Spleen (tissue), 11 donors: ENCODE measurements at regions not wholly inside any gene's neighbourhood (a gene's known extent, or its start where the extent isn't known, plus 50 kb on each side); places are given as distances from the start of the nearest gene placed in this dataset.

ENCODE experiments used
- DNase-seq: peaks from one replicate; pipeline ENCODE4 v3.0.0-alpha.2; 2020
- H3K27ac ChIP-seq, 8 donors: fragments of 200-600 bp; sonication (generic) in 7 of 8; 1 replicate in 4 of 8; 2 replicates in 4 of 8; pipeline versions ENCODE4 v1.5.0 to v1.8.0; 2016 to 2021; ENCODE audit warnings: inconsistent platforms in 4 of 8, mild to moderate bottlenecking in 4 of 8, moderate library complexity in 1 of 8
- H3K27me3 ChIP-seq, 7 donors: fragments of 200-600 bp; sonication (generic) in 6 of 7; replicated peaks in 1 of 7; 1 replicate in 4 of 7; 2 replicates in 3 of 7; pipeline versions ENCODE4 v1.5.0 to v1.8.0; 2016 to 2021; ENCODE audit warnings: inconsistent platforms in 3 of 7, mild to moderate bottlenecking in 1 of 7
- H3K36me3 ChIP-seq, 6 donors: fragments of 200-600 bp; sonication (generic) in 5 of 6; 1 replicate in 4 of 6; 2 replicates in 2 of 6; pipeline versions ENCODE4 v1.5.0 to v1.8.0; 2016 to 2021; ENCODE audit warnings: inconsistent platforms in 2 of 6
- H3K4me1 ChIP-seq, 6 donors: fragments of 200-600 bp; sonication (generic) in 5 of 6; 1 replicate in 3 of 6; 2 replicates in 3 of 6; pipeline versions ENCODE4 v1.5.0 to v1.8.0; 2016 to 2021; ENCODE audit warnings: inconsistent platforms in 3 of 6
- H3K4me3 ChIP-seq, 8 donors: fragments of 200-600 bp; sonication (generic) in 7 of 8; 1 replicate in 4 of 8; 2 replicates in 4 of 8; pipeline versions ENCODE4 v1.5.0 to v1.8.0; 2016 to 2021; ENCODE audit warnings: inconsistent platforms in 4 of 8, mild to moderate bottlenecking in 4 of 8, moderate library complexity in 2 of 8
- H3K9me3 ChIP-seq, 8 donors: fragments of 200-600 bp; sonication (generic) in 7 of 8; 1 replicate in 4 of 8; 2 replicates in 4 of 8; pipeline versions ENCODE4 v1.5.0 to v1.8.0; 2016 to 2021; ENCODE audit warnings: inconsistent platforms in 4 of 8
- POLR2A ChIP-seq, 3 donors: fragments of 450-650 bp; IDR thresholded peaks; one replicate each; pipeline ENCODE4 v1.5.1; 2017; ENCODE audit warnings: antibody characterized with exemption in 3 of 3, mild to moderate bottlenecking in 1 of 3
- POLR2AphosphoS5 ChIP-seq, 3 donors: sonication (generic); formaldehyde crosslinking; IDR thresholded peaks; one replicate each; pipeline ENCODE4 v1.5.1; 2017; ENCODE audit warnings: antibody characterized with exemption in 3 of 3
- WGBS, 5 donors: extraction: QIAGEN DNeasy Blood & Tissue Kit in 3 of 5; methylation state at CpG; one replicate each; pipeline versions ENCODE4 v1.1.5 to v1.1.7; 2013 to 2018; 5-methylcytosine and 5-hydroxymethylcytosine counted together
- intact Hi-C: fragments of 100-400 bp; cut with DNase I; formaldehyde crosslinking; loops from one replicate; pipeline ENCODE4 v1.15.0; 2023; ENCODE audit warnings: low total_unique reads
- TF ChIP-seq, protein P1 (sequence below), 11 experiments: fragments of 200-600 bp in 7 of 11; fragments of 450-650 bp in 4 of 11; sonication (generic) in 4 of 11; IDR thresholded peaks in 8 of 11; conservative IDR thresholded peaks in 3 of 11; 1 replicate in 7 of 11; 2 replicates in 4 of 11; pipeline versions ENCODE4 v1.4.0 to v1.8.0; 2016 to 2021; ENCODE audit warnings: antibody characterized with exemption in 11 of 11, inconsistent platforms in 4 of 11, mild to moderate bottlenecking in 1 of 11
- donor health status: healthy with polysubstance abuse.
- donor health status: DM: no; HTN: no; CAD: no; lungs with moderate emphysema.
- donor health status: DM: no; HTN: no; CAD: no.
- donor health status: Bipolar disorder and iron deficiency.
- donor health status: healthy.
- donor health status: DM: no; HTN: no; CAD: no.
- donor health status: DM: yes; HTN: yes; CAD: no.

DNA sequence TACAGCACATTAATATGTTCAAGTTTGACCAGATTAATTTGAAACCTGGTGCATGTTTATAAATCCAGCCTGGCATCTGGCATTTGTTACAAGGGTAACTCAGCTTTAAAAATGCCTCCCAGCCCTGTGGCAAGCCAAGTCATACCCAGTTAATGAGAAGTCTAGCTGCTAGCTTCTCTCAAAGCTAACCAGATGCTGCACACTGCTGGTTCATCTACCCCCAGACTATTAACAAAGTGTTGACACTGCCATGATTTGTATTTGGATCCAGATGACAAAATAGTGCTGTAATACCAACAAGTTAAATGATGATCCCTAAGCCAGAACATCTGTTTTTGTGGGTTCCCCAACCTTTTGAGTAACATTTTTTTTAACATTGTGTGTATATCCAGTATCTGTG, 573.7 kb upstream of the DAB2 start:
- Histone ChIP-seq H3K27ac (no peak overlapping the region), H3K9me3 (peaks cover 0 to 11% (median 2%) of the 10 kb centered on the region in 8 donors), H3K4me1 (no peaks in the 10 kb centered on the region), H3K36me3 (no peaks in the 10 kb centered on the region), H3K4me3 (no peak overlapping the region), H3K27me3 (no peaks in the 10 kb centered on the region)
- intact Hi-C loops, result no loop called here
- TF ChIP-seq, protein P1, sequence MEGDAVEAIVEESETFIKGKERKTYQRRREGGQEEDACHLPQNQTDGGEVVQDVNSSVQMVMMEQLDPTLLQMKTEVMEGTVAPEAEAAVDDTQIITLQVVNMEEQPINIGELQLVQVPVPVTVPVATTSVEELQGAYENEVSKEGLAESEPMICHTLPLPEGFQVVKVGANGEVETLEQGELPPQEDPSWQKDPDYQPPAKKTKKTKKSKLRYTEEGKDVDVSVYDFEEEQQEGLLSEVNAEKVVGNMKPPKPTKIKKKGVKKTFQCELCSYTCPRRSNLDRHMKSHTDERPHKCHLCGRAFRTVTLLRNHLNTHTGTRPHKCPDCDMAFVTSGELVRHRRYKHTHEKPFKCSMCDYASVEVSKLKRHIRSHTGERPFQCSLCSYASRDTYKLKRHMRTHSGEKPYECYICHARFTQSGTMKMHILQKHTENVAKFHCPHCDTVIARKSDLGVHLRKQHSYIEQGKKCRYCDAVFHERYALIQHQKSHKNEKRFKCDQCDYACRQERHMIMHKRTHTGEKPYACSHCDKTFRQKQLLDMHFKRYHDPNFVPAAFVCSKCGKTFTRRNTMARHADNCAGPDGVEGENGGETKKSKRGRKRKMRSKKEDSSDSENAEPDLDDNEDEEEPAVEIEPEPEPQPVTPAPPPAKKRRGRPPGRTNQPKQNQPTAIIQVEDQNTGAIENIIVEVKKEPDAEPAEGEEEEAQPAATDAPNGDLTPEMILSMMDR (IDR thresholded peaks at IDR 0.05 in 8 of 11, conservative IDR thresholded peaks at IDR 0.05 in 3 of 11), result no peak
- TF ChIP-seq POLR2AphosphoS5 (IDR thresholded peaks at IDR 0.05) (no peak), POLR2A (IDR thresholded peaks at IDR 0.05) (no peak)
- DNase-seq, result no peak

DNA sequence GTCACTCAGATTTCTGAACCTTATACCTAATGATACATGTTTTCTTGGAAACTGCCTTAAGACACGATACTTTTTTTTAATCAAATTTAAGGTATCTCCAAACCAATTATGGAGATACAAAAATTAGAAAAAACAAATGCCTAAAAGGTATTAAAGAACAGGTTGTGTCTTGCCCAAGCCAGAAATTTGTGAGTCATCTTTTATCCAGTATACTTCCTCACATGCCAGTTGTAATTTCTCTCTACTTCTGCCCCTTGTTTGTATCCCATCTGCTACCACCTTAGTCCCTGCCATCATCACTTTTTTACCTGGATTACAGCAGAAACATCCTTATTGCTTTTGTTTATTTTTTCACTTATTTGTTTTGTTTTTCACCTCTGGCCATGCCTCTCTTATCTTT, 571.2 kb upstream of the DAB2 start:
- Histone ChIP-seq H3K36me3 (no peaks in the 10 kb centered on the region), H3K4me1 (no peaks in the 10 kb centered on the region), H3K9me3 (no peaks in the 10 kb centered on the region), H3K27me3 (no peaks in the 10 kb centered on the region), H3K27ac (no peak overlapping the region), H3K4me3 (no peak overlapping the region)
- TF ChIP-seq, protein P1 (IDR thresholded peaks at IDR 0.05 in 8 of 11, conservative IDR thresholded peaks at IDR 0.05 in 3 of 11), result no peak
- no peak for TF ChIP-seq POLR2A (IDR thresholded peaks at IDR 0.05)
- TF ChIP-seq POLR2AphosphoS5 (IDR thresholded peaks at IDR 0.05), result no peak
- no peak for DNase-seq
- 80 to 100% (median 87%) methylated on average over 1 of the region's 1 CpG for WGBS, 5 donors
- intact Hi-C loops, result no loop called here

DNA sequence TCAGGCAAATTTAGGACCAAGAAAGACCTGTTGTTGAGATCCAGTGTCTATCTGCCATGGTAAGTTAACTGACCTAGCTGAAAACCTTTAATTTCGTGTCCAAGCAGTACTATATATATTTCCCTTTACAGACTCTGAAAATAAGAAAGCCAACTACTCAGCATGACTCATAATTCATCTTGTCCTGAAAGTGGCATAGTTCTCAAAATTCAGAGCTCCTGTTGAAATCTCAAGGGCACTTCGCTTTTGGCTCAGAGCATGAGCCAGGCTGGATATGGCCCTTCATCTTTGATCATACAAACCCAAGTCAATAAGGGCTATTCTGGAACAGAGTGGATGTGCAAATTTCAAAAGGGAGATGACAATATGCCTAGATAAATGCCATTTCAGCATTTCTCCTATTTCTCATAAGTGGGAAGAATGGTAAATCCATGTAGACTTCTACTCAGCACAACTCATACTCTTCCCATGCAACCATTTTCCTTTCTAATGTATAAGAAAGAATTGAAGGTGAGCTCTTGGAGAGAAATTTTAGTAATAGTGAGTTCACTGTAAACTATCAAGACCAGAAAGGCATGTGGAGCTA, 567.9 kb upstream of the DAB2 start:
- 60 to 84% (median 74%) methylated on average over 2 of the region's 2 CpGs for WGBS, 5 donors
- Histone ChIP-seq H3K4me1 (no peaks in the 10 kb centered on the region), H3K9me3 (no peaks in the 10 kb centered on the region), H3K27me3 (no peaks in the 10 kb centered on the region), H3K27ac (no peak overlapping the region), H3K4me3 (no peak overlapping the region), H3K36me3 (no peaks in the 10 kb centered on the region)
- TF ChIP-seq POLR2AphosphoS5 (IDR thresholded peaks at IDR 0.05) (no peak), POLR2A (IDR thresholded peaks at IDR 0.05) (no peak)
- TF ChIP-seq, protein P1 (IDR thresholded peaks at IDR 0.05 in 8 of 11, conservative IDR thresholded peaks at IDR 0.05 in 3 of 11), result no peak
- intact Hi-C loops, result no loop called here
- DNase-seq, result no peak

DNA sequence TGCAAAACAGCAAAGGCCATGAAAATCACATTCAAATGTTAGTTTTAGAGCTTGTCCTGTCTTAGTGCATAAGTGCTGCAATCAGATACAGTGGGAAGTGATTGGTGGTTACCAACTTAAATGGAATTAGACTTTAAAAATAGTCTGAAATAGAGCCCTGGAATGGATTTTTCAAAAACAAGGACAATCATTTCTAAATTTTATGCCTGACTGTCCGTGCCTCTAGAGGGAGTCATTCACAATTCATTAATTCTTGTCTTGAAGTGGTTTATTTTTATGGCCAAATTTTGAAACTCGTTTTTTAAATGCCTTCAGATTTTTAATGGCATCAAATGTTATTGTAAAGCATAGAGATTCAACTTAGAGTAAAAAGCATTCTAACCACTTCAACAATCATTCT, 561.8 kb upstream of the DAB2 start:
- Histone ChIP-seq H3K27me3 (no peaks in the 10 kb centered on the region), H3K4me1 (no peaks in the 10 kb centered on the region), H3K27ac (no peak overlapping the region), H3K36me3 (no peaks in the 10 kb centered on the region), H3K4me3 (no peak overlapping the region), H3K9me3 (no peaks in the 10 kb centered on the region)
- intact Hi-C loops, result no loop called here
- no peak for DNase-seq
- WGBS, 5 donors, result 50 to 70% (median 60%) methylated on average over 2 of the region's 2 CpGs
- TF ChIP-seq, protein P1 (IDR thresholded peaks at IDR 0.05 in 8 of 11, conservative IDR thresholded peaks at IDR 0.05 in 3 of 11), result no peak
- no peak for TF ChIP-seq POLR2A (IDR thresholded peaks at IDR 0.05)
- TF ChIP-seq POLR2AphosphoS5 (IDR thresholded peaks at IDR 0.05), result no peak
